Testis (tissue), 2 donors: ENCODE measurements at regions not wholly inside any gene's neighbourhood (a gene's known extent, or its start where the extent isn't known, plus 50 kb on each side); places are given as distances from the start of the nearest gene placed in this dataset.

Experiments used
- DNase-seq: peaks from one replicate; pipeline ENCODE4 v3.0.0-alpha.2; 2019
- H3K27ac ChIP-seq, 2 donors: fragments of 200-600 bp; sonication (generic); one replicate each; pipeline ENCODE4 v1.5.1; 2019
- H3K27me3 ChIP-seq: fragments of 200-600 bp; sonication (generic); one replicate; pipeline ENCODE4 v1.5.1; 2019
- H3K36me3 ChIP-seq: fragments of 200-600 bp; sonication (generic); one replicate; pipeline ENCODE4 v1.5.1; 2017; ENCODE audit warnings: low read depth; ENCODE audit errors: missing control alignments
- H3K4me1 ChIP-seq: fragments of 200-600 bp; sonication (generic); one replicate; pipeline ENCODE4 v1.5.1; 2019
- H3K4me3 ChIP-seq, 2 donors: fragments of 200-600 bp; sonication (generic); one replicate each; pipeline ENCODE4 v1.5.1; 2017 to 2019
- H3K9me3 ChIP-seq: fragments of 200-600 bp; sonication (generic); one replicate; pipeline ENCODE4 v1.5.1; 2017
- POLR2A ChIP-seq: fragments of 450-650 bp; IDR thresholded peaks from one replicate; pipeline ENCODE4 v1.6.1; 2017; ENCODE audit warnings: antibody characterized with exemption, mild to moderate bottlenecking, moderate library complexity
- WGBS, 2 donors: methylation state at CpG; one replicate each; pipeline ENCODE4 v1.1.5; 2018; 5-methylcytosine and 5-hydroxymethylcytosine counted together
- intact Hi-C: fragments of 100-400 bp; cut with DNase I; formaldehyde crosslinking; loops from one replicate; pipeline ENCODE4 v1.15.1; 2023; ENCODE audit warnings: low total_unique reads
- microRNA-seq, 2 donors: library from miRNA; unstranded; fragments of <30 nt; microRNA quantifications; one replicate each; pipeline ENCODE4, GENCODE V29; 2016; ENCODE audit warnings: borderline number of aligned reads in 2 of 2, borderline replicate concordance in 1 of 2
- small RNA-seq, 2 donors: library from RNA; depleted of rRNA; stranded (forward); fragments of <200 nt; gene quantifications; one replicate each; pipeline ENCODE3, GENCODE V24; 2016
- TF ChIP-seq, protein P1 (sequence below), 3 experiments: fragments of 450-650 bp in 2 of 3; fragments of 200-600 bp in 1 of 3; sonication (generic) in 1 of 3; IDR thresholded peaks; one replicate each; pipeline ENCODE4 v1.5.1; 2016 to 2019; ENCODE audit warnings: antibody characterized with exemption in 3 of 3, mild to moderate bottlenecking in 2 of 3, moderate library complexity in 1 of 3

DNA sequence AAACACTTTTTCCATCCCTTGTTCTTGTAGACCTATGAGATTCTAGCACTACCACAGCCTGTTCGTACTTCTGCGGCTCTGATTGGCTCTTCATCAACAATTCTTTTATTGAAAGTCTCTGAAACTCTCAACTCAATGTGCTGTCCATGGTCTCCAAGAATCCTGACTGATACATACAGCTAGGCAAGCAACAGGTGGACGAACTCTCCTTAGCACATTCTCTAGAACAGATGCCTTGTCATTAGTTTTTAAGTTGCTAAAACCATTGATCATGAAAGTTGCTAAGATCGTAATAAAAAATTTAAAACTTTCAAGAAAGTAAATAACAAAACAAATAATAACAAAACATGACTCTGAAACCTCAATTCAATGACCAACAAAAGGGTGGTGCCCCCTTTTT, 210.5 kb downstream of the EPHA4 start:
- intact Hi-C loops: no loop called here
- Histone ChIP-seq H3K27me3 (no peaks in the 10 kb centered on the region), H3K4me1 (no peaks in the 10 kb centered on the region), H3K9me3 (no peaks in the 10 kb centered on the region), H3K4me3 (no peak overlapping the region), H3K27ac (no peak overlapping the region), H3K36me3 (no peaks in the 10 kb centered on the region)
- WGBS, 2 donors: 92 to 93% methylated on average over 4 of the region's 4 CpGs
- DNase-seq: no peak
- TF ChIP-seq POLR2A: no peak

- TF ChIP-seq, protein P1, sequence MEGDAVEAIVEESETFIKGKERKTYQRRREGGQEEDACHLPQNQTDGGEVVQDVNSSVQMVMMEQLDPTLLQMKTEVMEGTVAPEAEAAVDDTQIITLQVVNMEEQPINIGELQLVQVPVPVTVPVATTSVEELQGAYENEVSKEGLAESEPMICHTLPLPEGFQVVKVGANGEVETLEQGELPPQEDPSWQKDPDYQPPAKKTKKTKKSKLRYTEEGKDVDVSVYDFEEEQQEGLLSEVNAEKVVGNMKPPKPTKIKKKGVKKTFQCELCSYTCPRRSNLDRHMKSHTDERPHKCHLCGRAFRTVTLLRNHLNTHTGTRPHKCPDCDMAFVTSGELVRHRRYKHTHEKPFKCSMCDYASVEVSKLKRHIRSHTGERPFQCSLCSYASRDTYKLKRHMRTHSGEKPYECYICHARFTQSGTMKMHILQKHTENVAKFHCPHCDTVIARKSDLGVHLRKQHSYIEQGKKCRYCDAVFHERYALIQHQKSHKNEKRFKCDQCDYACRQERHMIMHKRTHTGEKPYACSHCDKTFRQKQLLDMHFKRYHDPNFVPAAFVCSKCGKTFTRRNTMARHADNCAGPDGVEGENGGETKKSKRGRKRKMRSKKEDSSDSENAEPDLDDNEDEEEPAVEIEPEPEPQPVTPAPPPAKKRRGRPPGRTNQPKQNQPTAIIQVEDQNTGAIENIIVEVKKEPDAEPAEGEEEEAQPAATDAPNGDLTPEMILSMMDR (IDR thresholded peaks at IDR 0.05): no peak
- TF ChIP-seq POLR2A: no peak
- Histone ChIP-seq H3K27ac (no peak overlapping the region), H3K36me3 (no peaks in the 10 kb centered on the region), H3K27me3 (no peaks in the 10 kb centered on the region), H3K9me3 (no peaks in the 10 kb centered on the region), H3K4me3 (no peak overlapping the region), H3K4me1 (no peaks in the 10 kb centered on the region)
- intact Hi-C loops: no loop called here
- 82 to 90% methylated on average over 3 of the region's 3 CpGs for WGBS, 2 donors
- no peak for DNase-seq
These were observed 207.4 kb downstream of the EPHA4 start for GRCh38 chr2:221364672-221365071.

Small RNA genes in the stretch of these regions (microRNA-seq; reads per million reads assigned to microRNA genes)
- gene MIR4268: 0 reads per million in 2 donors

Small RNA genes in the stretch of these regions (small RNA-seq; reads per million reads assigned to genes)
- 0 reads per million in 2 donors for gene AC011233.1
- 0 reads per million in 2 donors for gene MIR4268
